ENCODE measurements at regions not wholly inside any gene's neighbourhood (a gene's known extent, or its start where the extent isn't known, plus 50 kb on each side); places are given as distances from the start of the nearest gene placed in this dataset.

- peak; percentile 48 for DNase-seq (ENCODE audit: low spot score)
- Mint-ChIP-seq H3K27ac (ENCODE audit: unreplicated experiment) (no peak overlapping the region), H3K4me3 (ENCODE audit: unreplicated experiment) (no peak overlapping the region), H3K27me3 (ENCODE audit: low read depth) (peaks cover 13% of the 10 kb centered on the region), H3K9me3 (ENCODE audit: low read depth) (no peaks in the 10 kb centered on the region), H3K4me1 (ENCODE audit: low read depth) (peaks cover 4% of the 10 kb centered on the region), H3K36me3 (ENCODE audit: low read depth) (no peaks in the 10 kb centered on the region)
- TF ChIP-seq CTCF (IDR thresholded peaks at IDR 0.05): no peak
Observed at GRCh38 chr11:70541699-70542098, 143.4 kb downstream of the CTTN start.

GRCh38 chr11:70542406-70542805 lies 144.1 kb downstream of the CTTN start:
- Mint-ChIP-seq H3K9me3 (ENCODE audit: low read depth) (no peaks in the 10 kb centered on the region), H3K27me3 (ENCODE audit: low read depth) (peaks cover 14% of the 10 kb centered on the region), H3K36me3 (ENCODE audit: low read depth) (no peaks in the 10 kb centered on the region), H3K4me3 (ENCODE audit: unreplicated experiment) (no peak overlapping the region), H3K4me1 (ENCODE audit: low read depth) (peaks cover 4% of the 10 kb centered on the region), H3K27ac (ENCODE audit: unreplicated experiment) (no peak overlapping the region)
- DNase-seq (ENCODE audit: low spot score): peak; percentile 50
- no peak for TF ChIP-seq CTCF (IDR thresholded peaks at IDR 0.05)

GRCh38 chr11:70542811-70543210 lies 144.5 kb downstream of the CTTN start:
- no peaks in the 10 kb centered on the region for H3K36me3 Mint-ChIP-seq (ENCODE audit: low read depth)
- no peaks in the 10 kb centered on the region for H3K9me3 Mint-ChIP-seq (ENCODE audit: low read depth)
- peaks cover 14% of the 10 kb centered on the region for H3K27me3 Mint-ChIP-seq (ENCODE audit: low read depth)
- no peak for TF ChIP-seq CTCF (IDR thresholded peaks at IDR 0.05)
- DNase-seq (ENCODE audit: low spot score): peak; percentile 78
- peaks cover 4% of the 10 kb centered on the region for H3K4me1 Mint-ChIP-seq (ENCODE audit: low read depth)
- H3K27ac Mint-ChIP-seq (ENCODE audit: unreplicated experiment): no peak overlapping the region
- H3K4me3 Mint-ChIP-seq (ENCODE audit: unreplicated experiment): no peak overlapping the region

GRCh38 chr11:70543611-70544010 lies 145.3 kb downstream of the CTTN start:
- Mint-ChIP-seq H3K4me1 (ENCODE audit: low read depth) (peaks cover 4% of the 10 kb centered on the region), H3K36me3 (ENCODE audit: low read depth) (no peaks in the 10 kb centered on the region), H3K9me3 (ENCODE audit: low read depth) (no peaks in the 10 kb centered on the region), H3K4me3 (ENCODE audit: unreplicated experiment) (no peak overlapping the region), H3K27ac (ENCODE audit: unreplicated experiment) (no peak overlapping the region), H3K27me3 (ENCODE audit: low read depth) (peaks cover 17% of the 10 kb centered on the region)
- peak; percentile 34 for DNase-seq (ENCODE audit: low spot score)
- no peak for TF ChIP-seq CTCF (IDR thresholded peaks at IDR 0.05)

GRCh38 chr11:70544067-70544773 lies 145.9 kb downstream of the CTTN start:
- Mint-ChIP-seq H3K4me1 (ENCODE audit: low read depth) (peaks cover 4% of the 10 kb centered on the region), H3K36me3 (ENCODE audit: low read depth) (no peaks in the 10 kb centered on the region), H3K4me3 (ENCODE audit: unreplicated experiment) (no peak overlapping the region), H3K27me3 (ENCODE audit: low read depth) (peaks cover 16% of the 10 kb centered on the region), H3K27ac (ENCODE audit: unreplicated experiment) (no peak overlapping the region), H3K9me3 (ENCODE audit: low read depth) (no peaks in the 10 kb centered on the region)
- DNase-seq (ENCODE audit: low spot score): peak; percentile 72
- no peak for TF ChIP-seq CTCF (IDR thresholded peaks at IDR 0.05)

Measured in chondrocyte (in vitro differentiated cells).